Aorta (tissue), 5 donors: ENCODE measurements at regions not wholly inside any gene's neighbourhood (a gene's known extent, or its start where the extent isn't known, plus 50 kb on each side); places are given as distances from the start of the nearest gene placed in this dataset.

Source experiments
- ATAC-seq: fragments of 200-7000 bp; cut with Tn5 transposase; one replicate; pipeline ENCODE4 v1.9.1; 2022; ENCODE audit warnings: moderate library complexity; ENCODE audit not compliant: low FRiP score
- DNase-seq, 2 donors: peaks; one replicate each; pipeline ENCODE4 v3.0.0-alpha.2; 2020
- H3K27ac ChIP-seq, 2 donors: one replicate each; pipeline ENCODE4 v1.5.1; 2013; ENCODE audit warnings: low read length in 2 of 2, mild to moderate bottlenecking in 2 of 2, moderate library complexity in 2 of 2, control low read depth in 1 of 2, inconsistent platforms in 1 of 2, low read depth in 1 of 2
- H3K27me3 ChIP-seq, 2 donors: one replicate each; pipeline ENCODE4 v1.6.1; 2013; ENCODE audit warnings: control low read depth in 1 of 2, low read length in 1 of 2, mild to moderate bottlenecking in 1 of 2, moderate library complexity in 1 of 2; ENCODE audit not compliant: insufficient read depth in 2 of 2, control insufficient read depth in 1 of 2
- H3K36me3 ChIP-seq, 2 donors: one replicate each; pipeline ENCODE4 v1.6.1; 2013; ENCODE audit warnings: control low read depth in 1 of 2, low read length in 1 of 2, mild to moderate bottlenecking in 1 of 2; ENCODE audit not compliant: insufficient read depth in 2 of 2, control insufficient read depth in 1 of 2
- H3K4me1 ChIP-seq, 2 donors: one replicate each; pipeline ENCODE4 v1.6.1; 2013; ENCODE audit warnings: low read length in 2 of 2, control low read depth in 1 of 2, mild to moderate bottlenecking in 1 of 2, moderate library complexity in 1 of 2; ENCODE audit not compliant: insufficient read depth in 2 of 2, control insufficient read depth in 1 of 2
- H3K4me3 ChIP-seq, 2 donors: one replicate each; pipeline ENCODE4 v1.5.1; 2013; ENCODE audit warnings: low read length in 2 of 2, control low read depth in 1 of 2, mild to moderate bottlenecking in 1 of 2
- H3K9me3 ChIP-seq: one replicate; pipeline ENCODE4 v1.6.1; 2013; ENCODE audit warnings: mild to moderate bottlenecking, low read length; ENCODE audit not compliant: control insufficient read depth
- WGBS, 2 donors: extraction: QIAGEN DNeasy Blood & Tissue Kit; methylation state at CpG; one replicate each; pipeline ENCODE4 v1.1.7; 2013; 5-methylcytosine and 5-hydroxymethylcytosine counted together
- intact Hi-C, 2 donors: fragments of 100-400 bp; cut with DNase I; formaldehyde crosslinking; loops; one replicate each; pipeline versions ENCODE4 v1.14.2 to v1.15.0; 2022
- donor health status: healthy with polysubstance abuse.
- donor health status: Bipolar disorder and iron deficiency.
- donor health status: DM: no; HTN: no; CAD: no.
- donor health status: DM: no; HTN: no; CAD: no.
- donor health status: DM: yes; HTN: yes; CAD: no.

GRCh38 chr21:43343992-43344886 lies 82.7 kb downstream of the SIK1 start:
- 23 to 26% methylated on average over 37 of the region's 37 CpGs for whole genome bisulfite sequencing, 2 donors
- intact Hi-C loops = no loop called here

GRCh38 chr21:43343095-43343991 lies 83.6 kb downstream of the SIK1 start:
- ATAC-seq (no peak), DNase-seq (no peak)
- Histone ChIP-seq H3K4me1 (no peaks in the 10 kb centered on the region), H3K27ac (no peak overlapping the region), H3K27me3 (no peaks in the 10 kb centered on the region), H3K9me3 (no peaks in the 10 kb centered on the region), H3K4me3 (no peak overlapping the region), H3K36me3 (no peaks in the 10 kb centered on the region)
- intact Hi-C loops = no loop called here
- 92 to 94% methylated on average over 26 of the region's 26 CpGs for WGBS, 2 donors

More at GRCh38 chr21:43343992-43344886, 82.7 kb downstream of the SIK1 start:
- no peak for ATAC-seq
- no peak overlapping the region for H3K27ac ChIP-seq
- no peaks in the 10 kb centered on the region for H3K9me3 ChIP-seq
- H3K27me3 ChIP-seq = no peaks in the 10 kb centered on the region
- no peak overlapping the region for H3K4me3 ChIP-seq
- no peak for DNase-seq
- H3K4me1 ChIP-seq = no peaks in the 10 kb centered on the region
- no peaks in the 10 kb centered on the region for H3K36me3 ChIP-seq

GRCh38 chr21:43342301-43342881 lies 84.5 kb downstream of the SIK1 start:
- no peak overlapping the region for H3K4me3 ChIP-seq
- no peak for DNase-seq
- 89 to 96% methylated on average over 17 of the region's 17 CpGs for WGBS, 2 donors
- intact Hi-C loops = no loop called here
- H3K27ac ChIP-seq = no peak overlapping the region
- ATAC-seq = no peak
- H3K9me3 ChIP-seq = no peaks in the 10 kb centered on the region
- H3K27me3 ChIP-seq = no peaks in the 10 kb centered on the region
- H3K36me3 ChIP-seq = no peaks in the 10 kb centered on the region
- no peaks in the 10 kb centered on the region for H3K4me1 ChIP-seq

- 61 to 68% methylated on average over 24 to 25 of the region's 25 CpGs for WGBS, 2 donors
- DNase-seq (no peak), ATAC-seq (no peak)
- no peaks in the 10 kb centered on the region for H3K27me3 ChIP-seq
- H3K4me3 ChIP-seq = no peak overlapping the region
- no peaks in the 10 kb centered on the region for H3K9me3 ChIP-seq
- H3K36me3 ChIP-seq = no peaks in the 10 kb centered on the region
- intact Hi-C loops = no loop called here
- H3K27ac ChIP-seq = no peak overlapping the region
- H3K4me1 ChIP-seq = no peaks in the 10 kb centered on the region
These were observed 85.4 kb downstream of the SIK1 start for GRCh38 chr21:43341378-43342161.

GRCh38 chr21:43340491-43341377 lies 86.2 kb downstream of the SIK1 start:
- Histone ChIP-seq H3K4me1 (no peaks in the 10 kb centered on the region), H3K4me3 (no peak overlapping the region), H3K9me3 (no peaks in the 10 kb centered on the region), H3K27me3 (no peaks in the 10 kb centered on the region), H3K27ac (no peak overlapping the region), H3K36me3 (no peaks in the 10 kb centered on the region)
- no peak for DNase-seq
- WGBS, 2 donors = 74 to 78% methylated on average over 29 of the region's 29 CpGs
- no peak for ATAC-seq
- intact Hi-C loops = no loop called here

- no peak overlapping the region for H3K4me3 ChIP-seq
- no peak for ATAC-seq
- DNase-seq = no peak
- no peaks in the 10 kb centered on the region for H3K9me3 ChIP-seq
- intact Hi-C loops = no loop called here
- 92 to 93% methylated on average over 16 of the region's 16 CpGs for WGBS, 2 donors
- H3K4me1 ChIP-seq = no peaks in the 10 kb centered on the region
- H3K36me3 ChIP-seq = no peaks in the 10 kb centered on the region
- H3K27ac ChIP-seq = no peak overlapping the region
- H3K27me3 ChIP-seq = no peaks in the 10 kb centered on the region
These were observed 87.3 kb downstream of the SIK1 start for GRCh38 chr21:43339668-43340067.

GRCh38 chr21:43338951-43339350 lies 88.0 kb downstream of the SIK1 start:
- intact Hi-C loops = no loop called here

More at GRCh38 chr21:43338951-43339350, 88.0 kb downstream of the SIK1 start:
- Histone ChIP-seq H3K27me3 (no peaks in the 10 kb centered on the region), H3K36me3 (no peaks in the 10 kb centered on the region), H3K4me3 (no peak overlapping the region), H3K9me3 (no peaks in the 10 kb centered on the region), H3K27ac (no peak overlapping the region), H3K4me1 (no peaks in the 10 kb centered on the region)
- 76 to 78% methylated on average over 5 of the region's 5 CpGs for WGBS, 2 donors
- ATAC-seq (no peak), DNase-seq (no peak)
